ENCODE measurements at regions not wholly inside any gene's neighbourhood (a gene's known extent, or its start where the extent isn't known, plus 50 kb on each side); places are given as distances from the start of the nearest gene placed in this dataset.

GRCh38 chr2:238970553-238971081 lies 122.7 kb downstream of the TWIST2 start:
- no peak overlapping the region for H3K27ac ChIP-seq (ENCODE audit: low read length)
- no peaks in the 10 kb centered on the region for H3K4me1 ChIP-seq (ENCODE audit: insufficient read depth, low read length)
- H3K27me3 ChIP-seq (ENCODE audit: insufficient read depth, low read length, poor library complexity): peaks cover 12% of the 10 kb centered on the region
- H3K36me3 ChIP-seq (ENCODE audit: insufficient read depth, low read length): no peaks in the 10 kb centered on the region
- TF ChIP-seq CTCF (IDR thresholded peaks at IDR 0.05; ENCODE audit: borderline replicate concordance, extremely low read depth, low read length, poor library complexity, severe bottlenecking): peak; percentile 100
- TF ChIP-seq EZH2 (IDR thresholded peaks at IDR 0.05; ENCODE audit: borderline replicate concordance, low read depth, low read length, severe bottlenecking): no peak
- H3K4me3 ChIP-seq (ENCODE audit: low read depth in 1 of 2, low read length in 2 of 2): no peak overlapping the region
- no peak overlapping the region for H3K9ac ChIP-seq (ENCODE audit: low read depth, low read length)
- H3K79me2 ChIP-seq (ENCODE audit: insufficient read depth, low read length): no peaks in the 10 kb centered on the region
- peak; percentile 37 for DNase-seq
- no peak overlapping the region for H3K4me2 ChIP-seq (ENCODE audit: insufficient read depth, low read length)
- no peak overlapping the region for H2AFZ ChIP-seq (ENCODE audit: low read depth, low read length)
- no peaks in the 10 kb centered on the region; the same call in 1 of the 2 replicates for H4K20me1 ChIP-seq (ENCODE audit: insufficient read depth, low read length)
- ATAC-seq (ENCODE audit: insufficient read depth, low read depth): peak; percentile 76; the same call in 2 of the 3 replicates
- H3K9me3 ChIP-seq (ENCODE audit: insufficient read depth, low read length, severe bottlenecking): peaks cover 3% of the 10 kb centered on the region

- H3K9ac ChIP-seq (ENCODE audit: low read depth, low read length): no peak overlapping the region
- no peak overlapping the region for H2AFZ ChIP-seq (ENCODE audit: low read depth, low read length)
- H3K4me3 ChIP-seq (ENCODE audit: low read depth in 1 of 2, low read length in 2 of 2): no peak overlapping the region
- no peaks in the 10 kb centered on the region for H3K79me2 ChIP-seq (ENCODE audit: insufficient read depth, low read length)
- H3K9me3 ChIP-seq (ENCODE audit: insufficient read depth, low read length, severe bottlenecking): peaks cover 3% of the 10 kb centered on the region
- no peaks in the 10 kb centered on the region for H3K36me3 ChIP-seq (ENCODE audit: insufficient read depth, low read length)
- DNase-seq (no peak), ATAC-seq (ENCODE audit: insufficient read depth, low read depth) (no peak)
- no peaks in the 10 kb centered on the region for H3K4me1 ChIP-seq (ENCODE audit: insufficient read depth, low read length)
- no peak overlapping the region for H3K27ac ChIP-seq (ENCODE audit: low read length)
- no peaks in the 10 kb centered on the region; the same call in 1 of the 2 replicates for H4K20me1 ChIP-seq (ENCODE audit: insufficient read depth, low read length)
- TF ChIP-seq CTCF (IDR thresholded peaks at IDR 0.05; ENCODE audit: borderline replicate concordance, extremely low read depth, low read length, poor library complexity, severe bottlenecking) (no peak), EZH2 (IDR thresholded peaks at IDR 0.05; ENCODE audit: borderline replicate concordance, low read depth, low read length, severe bottlenecking) (no peak)
- H3K4me2 ChIP-seq (ENCODE audit: insufficient read depth, low read length): no peak overlapping the region
- peaks cover 12% of the 10 kb centered on the region for H3K27me3 ChIP-seq (ENCODE audit: insufficient read depth, low read length, poor library complexity)
Observed at GRCh38 chr2:238971318-238972145, 123.6 kb downstream of the TWIST2 start.

GRCh38 chr2:238972146-238972445 lies 124.2 kb downstream of the TWIST2 start:
- Histone ChIP-seq H3K27me3 (ENCODE audit: insufficient read depth, low read length, poor library complexity) (peaks cover 16% of the 10 kb centered on the region), H3K9me3 (ENCODE audit: insufficient read depth, low read length, severe bottlenecking) (peaks cover 3% of the 10 kb centered on the region), H3K4me2 (ENCODE audit: insufficient read depth, low read length) (no peak overlapping the region), H3K79me2 (ENCODE audit: insufficient read depth, low read length) (no peaks in the 10 kb centered on the region), H3K4me1 (ENCODE audit: insufficient read depth, low read length) (no peaks in the 10 kb centered on the region), H2AFZ (ENCODE audit: low read depth, low read length) (no peak overlapping the region), H4K20me1 (ENCODE audit: insufficient read depth, low read length) (no peaks in the 10 kb centered on the region; the same call in 1 of the 2 replicates), H3K36me3 (ENCODE audit: insufficient read depth, low read length) (no peaks in the 10 kb centered on the region), H3K27ac (ENCODE audit: low read length) (no peak overlapping the region), H3K4me3 (ENCODE audit: low read depth in 1 of 2, low read length in 2 of 2) (no peak overlapping the region), H3K9ac (ENCODE audit: low read depth, low read length) (no peak overlapping the region)
- DNase-seq (no peak), ATAC-seq (ENCODE audit: insufficient read depth, low read depth) (no peak)
- no peak for TF ChIP-seq CTCF (IDR thresholded peaks at IDR 0.05; ENCODE audit: borderline replicate concordance, extremely low read depth, low read length, poor library complexity, severe bottlenecking)

All from DND-41 (cell line).